GM19455 (cell line): ENCODE measurements at regions not wholly inside any gene's neighbourhood (a gene's known extent, or its start where the extent isn't known, plus 50 kb on each side); places are given as distances from the start of the nearest gene placed in this dataset.

Source experiments
- ATAC-seq: cut with Tn5 transposase; IDR thresholded peaks from one replicate; pipeline ENCODE4 v1.9.1; 2021; ENCODE audit not compliant: unreplicated experiment

DNA sequence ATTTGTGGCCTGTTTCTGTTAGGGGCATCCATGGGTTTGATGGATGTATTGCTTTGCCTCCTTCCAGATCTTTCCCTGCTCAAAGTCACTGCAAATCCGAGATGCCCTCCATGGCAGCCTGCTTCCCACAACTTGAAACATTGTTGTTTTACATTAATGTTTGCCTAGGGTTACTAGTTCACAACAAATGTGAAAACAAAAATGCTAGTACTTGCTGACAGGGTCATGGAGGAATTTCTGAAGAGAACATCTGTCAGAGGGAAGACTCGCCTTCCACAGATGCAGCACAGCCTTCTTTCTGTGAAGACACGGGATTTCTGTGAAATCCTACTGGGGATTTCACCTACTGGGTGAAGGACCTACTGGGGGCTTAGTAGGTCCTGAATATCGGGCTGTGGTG lies 260.0 kb upstream of the FN1 start:
- ATAC-seq = no peak

GRCh38 chr2:215693999-215694580 lies 258.2 kb upstream of the FN1 start:
- ATAC-seq = no peak

DNA sequence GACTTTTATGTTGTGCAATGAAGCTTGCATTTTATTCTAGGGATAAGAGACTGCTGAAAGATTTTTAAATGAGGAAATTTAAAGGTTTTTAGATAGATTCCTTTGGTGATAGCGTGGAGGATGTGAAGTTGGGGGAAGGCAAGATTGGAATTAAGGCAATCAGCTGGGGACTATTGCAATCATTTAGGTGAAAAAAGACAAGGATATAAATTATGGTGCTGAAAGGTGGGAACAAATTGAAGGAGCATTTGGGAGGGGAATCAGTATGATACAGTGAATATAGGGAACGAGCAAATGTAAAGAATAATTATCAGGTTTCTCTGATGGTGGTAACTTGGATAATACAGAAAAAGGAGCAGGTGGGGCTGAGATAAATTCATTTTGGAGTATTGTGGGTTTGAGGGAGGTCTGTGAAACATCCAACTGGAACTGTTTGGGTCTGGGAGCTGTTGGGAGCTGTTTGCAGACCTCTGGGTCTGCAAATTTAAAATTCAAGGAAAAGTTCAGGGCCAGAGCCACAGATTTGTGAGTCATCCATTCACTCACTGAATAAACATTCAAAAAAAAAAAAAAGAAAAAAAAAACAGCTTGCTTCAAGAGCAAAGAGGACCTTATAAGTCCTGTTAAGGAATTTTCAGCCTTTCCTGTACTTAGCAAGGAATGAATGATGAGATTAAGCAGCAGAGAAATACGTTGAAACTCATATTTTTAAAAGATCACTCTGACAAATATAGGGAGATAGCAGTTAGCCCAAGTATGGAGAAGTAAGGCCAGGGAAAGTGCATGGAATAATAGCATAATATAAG lies 257.5 kb upstream of the FN1 start:
- ATAC-seq = no peak

DNA sequence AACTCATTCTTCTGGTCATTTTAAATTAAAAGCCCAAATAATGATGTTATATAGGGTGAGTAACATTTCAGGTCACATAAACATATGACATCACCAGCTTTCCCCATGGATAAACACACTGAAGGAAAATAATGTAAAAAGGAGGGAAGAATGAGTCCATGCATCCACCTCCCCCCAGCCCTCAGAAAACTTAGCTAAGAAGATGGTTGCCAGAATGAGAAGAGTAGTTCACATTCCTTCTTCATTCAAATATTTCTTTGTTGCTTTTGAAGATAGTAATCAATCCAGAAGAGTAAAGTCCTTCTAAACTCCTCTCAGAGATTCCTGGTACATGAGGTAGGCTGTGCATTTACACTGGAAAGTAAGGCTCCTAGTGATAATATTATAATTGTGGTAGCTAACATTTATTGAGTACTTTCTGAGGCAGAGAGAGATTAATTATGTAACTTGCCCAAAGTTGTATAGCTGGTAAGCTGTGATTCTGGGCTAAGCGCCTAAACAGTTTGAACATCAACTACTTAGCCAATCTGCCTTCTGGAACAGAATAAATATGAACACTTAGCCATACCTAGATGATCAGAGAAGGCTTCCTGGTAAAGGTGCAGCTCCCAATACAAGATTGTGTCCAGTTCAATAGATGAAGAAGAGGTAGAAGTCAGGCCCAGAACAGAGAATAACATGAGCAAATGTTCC lies 256.7 kb upstream of the FN1 start:
- ATAC-seq = no peak

GRCh38 chr2:215691346-215691745 lies 255.5 kb upstream of the FN1 start:
- ATAC-seq = no peak

DNA sequence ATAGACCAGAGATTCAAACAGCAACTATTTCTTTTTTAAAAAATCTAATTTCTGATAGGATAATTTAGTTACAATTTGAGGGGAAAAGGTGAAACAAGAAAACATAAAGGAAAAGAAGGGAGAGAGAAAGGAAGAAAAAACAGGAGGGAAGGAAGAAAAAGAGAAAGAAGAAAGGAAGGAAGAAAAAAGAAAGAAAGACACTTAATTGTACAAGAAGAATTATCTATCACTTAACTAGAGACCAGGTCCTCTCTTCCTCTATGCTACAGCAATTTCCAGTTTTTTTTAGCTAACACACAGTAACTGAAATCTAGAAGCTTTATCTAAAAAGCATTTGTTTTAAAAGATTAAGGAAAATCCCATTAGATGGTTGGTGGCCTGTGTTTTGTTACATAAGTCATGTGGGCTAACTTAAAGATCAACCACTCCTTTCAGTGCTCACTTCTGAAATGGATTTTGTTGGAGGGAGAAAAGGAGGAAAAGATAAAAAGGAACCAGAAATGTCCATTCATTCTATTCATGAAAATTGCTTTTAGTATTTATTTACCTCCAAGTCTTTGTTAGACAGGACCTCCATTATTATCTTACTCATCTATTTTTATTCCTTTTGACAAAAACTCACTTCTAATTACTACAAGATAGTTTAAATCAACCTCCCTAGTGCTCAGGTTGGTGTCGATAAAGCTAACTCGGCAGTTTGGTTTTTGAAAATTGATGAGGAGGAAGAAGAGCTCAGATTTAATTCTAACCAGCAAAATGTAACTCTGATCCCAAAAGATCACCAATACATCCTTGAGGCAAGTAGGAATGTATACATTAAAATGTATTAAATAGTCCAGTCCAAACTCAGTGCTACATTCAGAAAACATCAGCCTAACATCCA lies 251.5 kb upstream of the FN1 start:
- no peak for ATAC-seq

DNA sequence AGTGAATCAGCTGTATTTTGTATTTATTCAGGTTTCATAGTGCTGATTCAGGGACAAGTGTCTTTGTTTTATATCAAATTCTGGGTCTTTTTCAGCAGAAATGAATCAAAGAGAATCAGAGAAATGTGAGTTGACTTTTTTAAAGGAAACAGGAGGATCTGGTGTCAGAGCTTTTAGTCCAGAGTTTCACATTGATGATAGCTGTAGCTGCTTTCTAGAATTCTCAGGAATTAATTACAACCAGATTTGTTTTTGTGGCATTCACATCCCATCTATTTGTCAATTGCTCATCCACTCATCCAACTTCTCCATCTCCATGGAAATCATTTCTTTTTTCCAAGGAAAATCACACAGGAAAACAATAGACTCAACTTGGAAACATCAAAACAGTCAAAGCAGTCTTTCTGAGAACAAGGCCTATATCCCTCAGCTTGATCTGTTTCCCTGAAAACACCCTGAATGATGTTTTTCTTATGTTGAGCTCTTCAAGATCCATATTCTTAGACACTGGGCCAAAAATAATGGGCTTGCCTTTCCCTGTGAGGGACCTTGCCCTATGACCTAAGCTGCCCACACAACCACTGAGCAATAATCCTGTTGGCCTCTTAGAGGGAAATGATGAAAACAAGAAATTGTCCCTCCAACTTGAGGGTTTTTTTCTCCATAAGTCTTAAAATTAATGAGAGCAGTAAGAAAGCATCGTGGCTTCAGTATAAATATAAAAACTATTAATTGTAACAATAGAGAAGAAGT lies 249.5 kb upstream of the FN1 start:
- no peak for ATAC-seq

GRCh38 chr2:215684448-215685237 lies 248.8 kb upstream of the FN1 start:
- ATAC-seq = no peak

- ATAC-seq = no peak
These were observed 247.4 kb upstream of the FN1 start for GRCh38 chr2:215683295-215683694.

GRCh38 chr2:215681799-215682596 lies 246.1 kb upstream of the FN1 start:
- ATAC-seq = no peak

- ATAC-seq = no peak
These were observed 245.0 kb upstream of the FN1 start for GRCh38 chr2:215680605-215681598.

- ATAC-seq = no peak
These were observed 242.2 kb upstream of the FN1 start for GRCh38 chr2:215678094-215678493.

- ATAC-seq = no peak
These were observed 241.6 kb upstream of the FN1 start for GRCh38 chr2:215677481-215677880.

DNA sequence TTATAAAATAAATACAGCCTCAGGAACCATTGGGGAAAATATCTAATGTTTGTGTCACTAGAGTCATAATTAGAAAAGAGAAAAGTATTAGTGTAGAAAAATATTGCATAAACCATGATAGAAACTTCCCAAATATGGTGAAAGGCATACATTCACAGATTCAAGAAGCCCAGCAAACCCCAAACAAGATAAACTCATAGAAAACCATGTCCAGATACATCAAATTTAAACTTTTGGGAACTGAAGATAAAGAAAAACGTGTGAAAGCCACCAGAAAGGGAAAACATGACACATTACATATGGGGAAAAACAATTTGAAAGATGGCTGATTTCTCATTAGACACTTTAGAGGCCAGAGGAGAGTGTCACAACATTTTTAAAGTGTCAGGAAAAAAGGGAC lies 236.5 kb upstream of the FN1 start:
- no peak for ATAC-seq

DNA sequence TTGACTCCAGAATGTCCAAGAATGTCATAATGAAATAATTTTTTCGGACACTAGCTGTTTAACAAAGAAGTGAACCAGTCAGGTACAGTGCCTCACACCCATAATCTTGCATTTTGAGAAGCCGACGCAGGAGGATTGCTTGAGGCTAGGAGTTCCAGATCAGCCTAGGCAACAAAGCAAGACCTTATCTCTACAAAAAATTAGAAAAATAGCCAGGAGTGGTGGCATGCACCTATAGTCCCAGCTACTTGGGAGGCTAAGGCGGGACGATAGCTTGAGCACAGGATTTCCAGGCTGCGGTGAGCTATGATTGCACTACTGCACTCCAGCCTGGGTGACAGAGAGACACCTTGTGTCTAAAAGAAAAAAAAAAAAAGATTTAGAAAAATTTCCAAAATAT lies 235.8 kb upstream of the FN1 start:
- ATAC-seq = no peak

DNA sequence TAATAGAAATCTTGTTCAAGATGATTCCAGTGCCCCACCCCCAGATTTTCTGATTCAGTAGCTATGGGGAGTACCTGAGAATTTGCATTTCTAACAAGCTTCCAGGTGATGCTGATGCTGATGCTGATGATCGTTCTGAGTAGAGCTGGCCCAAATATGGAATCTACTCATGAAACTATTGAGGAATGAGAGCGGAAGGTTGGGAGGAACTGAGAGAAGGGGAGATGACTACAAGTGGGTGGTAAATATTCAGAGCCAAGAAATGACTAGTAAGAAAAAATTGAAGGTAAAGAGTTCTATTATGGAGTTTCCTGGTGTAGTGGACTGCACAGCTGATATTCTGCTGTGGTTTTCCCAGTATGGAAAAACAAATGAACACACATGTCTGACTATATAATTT lies 235.4 kb upstream of the FN1 start:
- no peak for ATAC-seq

GRCh38 chr2:215670396-215670795 lies 234.5 kb upstream of the FN1 start:
- no peak for ATAC-seq

DNA sequence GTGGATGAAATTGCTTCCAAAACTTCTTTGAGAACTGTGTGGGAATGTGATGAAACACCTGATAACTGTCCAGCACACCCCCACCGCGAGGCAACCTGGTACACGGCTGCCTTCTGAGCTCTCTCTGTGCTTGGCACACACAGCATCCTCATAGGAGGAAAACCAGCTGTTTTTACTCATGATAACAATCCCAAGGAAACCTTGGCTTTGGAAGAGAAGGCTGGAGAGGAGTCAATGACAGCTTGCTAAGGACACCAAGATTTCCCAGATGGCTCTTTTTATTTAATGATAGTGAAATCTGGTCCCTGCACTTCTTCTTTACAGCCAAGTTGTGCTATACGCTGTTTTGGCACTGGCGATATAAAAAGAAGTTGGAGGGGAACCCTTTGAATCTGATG lies 232.5 kb upstream of the FN1 start:
- ATAC-seq = no peak
